AG09319 (cell line): ENCODE measurements at regions not wholly inside any gene's neighbourhood (a gene's known extent, or its start where the extent isn't known, plus 50 kb on each side); places are given as distances from the start of the nearest gene placed in this dataset.
"Not testable (repeated sequence)": the region's sequence is repeated elsewhere in the genome, so short reads cannot be mapped to it uniquely, and the experiment has no call there.

ENCODE experiments used
- DNase-seq: peaks from one replicate; pipeline ENCODE4 v3.0.0-alpha.2; 2010; ENCODE audit warnings: low read depth; ENCODE audit errors: extremely low read depth
- CTCF ChIP-seq: IDR thresholded peaks from 2 replicates; pipeline ENCODE4 v1.5.1; 2011; ENCODE audit warnings: low read depth, mild to moderate bottlenecking, inconsistent platforms, low read length, moderate library complexity

- DNase-seq, result not testable (repeated sequence)
These were observed 633.0 kb downstream of the PRIM2 start for GRCh38 chr6:57950430-57950829.

GRCh38 chr6:57966757-57967156 is 649.3 kb downstream of the PRIM2 start:
- not testable (repeated sequence) for DNase-seq

- DNase-seq, result not testable (repeated sequence)
These were observed 654.5 kb downstream of the PRIM2 start for GRCh38 chr6:57971956-57972355.

- TF ChIP-seq CTCF, result no peak
These were observed 657.2 kb downstream of the PRIM2 start for GRCh38 chr6:57974653-57975052.

GRCh38 chr6:57975127-57975526 is 657.7 kb downstream of the PRIM2 start:
- DNase-seq, result not testable (repeated sequence)

More at GRCh38 chr6:57974653-57975052, 657.2 kb downstream of the PRIM2 start:
- no peak for DNase-seq

- DNase-seq, result not testable (repeated sequence)
These were observed 658.9 kb downstream of the PRIM2 start for GRCh38 chr6:57976371-57976770.

- not testable (repeated sequence) for DNase-seq
These were observed 666.2 kb downstream of the PRIM2 start for GRCh38 chr6:57983603-57984002.

- DNase-seq, result not testable (repeated sequence)
These were observed 667.1 kb downstream of the PRIM2 start for GRCh38 chr6:57984575-57984974.

GRCh38 chr6:57985734-57986133 is 668.3 kb downstream of the PRIM2 start:
- not testable (repeated sequence) for DNase-seq

GRCh38 chr6:57986584-57986983 is 669.2 kb downstream of the PRIM2 start:
- not testable (repeated sequence) for DNase-seq

GRCh38 chr6:57989520-57990080 is 672.2 kb downstream of the PRIM2 start:
- not testable (repeated sequence) for DNase-seq

GRCh38 chr6:57998858-57999619 is 681.6 kb downstream of the PRIM2 start:
- DNase-seq, result not testable (repeated sequence)

- DNase-seq, result not testable (repeated sequence)
These were observed 682.8 kb downstream of the PRIM2 start for GRCh38 chr6:58000233-58000632.

- DNase-seq, result not testable (repeated sequence)
- peak; percentile 30 for TF ChIP-seq CTCF
These were observed 686.2 kb downstream of the PRIM2 start for GRCh38 chr6:58003417-58004167.

- not testable (repeated sequence) for DNase-seq
These were observed 690.0 kb downstream of the PRIM2 start for GRCh38 chr6:58007334-58008000.

- not testable (repeated sequence) for DNase-seq
These were observed 690.5 kb downstream of the PRIM2 start for GRCh38 chr6:58008001-58008335.

GRCh38 chr6:58011954-58012600 is 694.6 kb downstream of the PRIM2 start:
- DNase-seq, result not testable (repeated sequence)

GRCh38 chr6:58016614-58017013 is 699.2 kb downstream of the PRIM2 start:
- DNase-seq, result not testable (repeated sequence)
